ENCODE measurements at regions not wholly inside any gene's neighbourhood (a gene's known extent, or its start where the extent isn't known, plus 50 kb on each side); places are given as distances from the start of the nearest gene placed in this dataset.

DNA sequence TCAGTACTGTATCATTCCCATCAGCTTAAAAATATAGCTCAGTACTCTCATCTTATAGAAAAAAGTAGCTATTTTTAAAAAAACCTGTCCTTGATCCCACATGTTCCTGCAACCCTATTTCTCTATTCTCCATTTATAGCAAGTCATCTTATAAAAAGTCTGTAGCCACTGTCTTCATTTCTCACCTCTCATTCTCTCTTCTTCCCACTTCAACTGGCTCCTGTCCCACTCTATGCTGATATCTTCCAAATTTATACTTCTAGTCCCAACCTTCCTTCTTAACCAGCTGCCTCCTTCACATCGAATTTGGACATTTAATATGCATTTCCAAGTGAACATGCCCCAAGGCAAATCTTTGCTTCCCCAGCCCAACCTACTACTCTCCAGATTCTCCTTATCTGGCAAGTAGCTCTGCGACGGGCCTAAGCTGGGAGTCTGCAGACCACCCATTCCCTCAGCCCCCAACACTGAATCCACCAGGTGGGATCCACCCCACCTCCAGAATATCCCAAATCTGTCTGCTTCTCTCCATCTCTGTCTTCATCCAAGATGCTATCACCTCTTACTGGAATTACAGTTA lies 52.0 kb upstream of the TANC2 start:
- no peak for DNase-seq (ENCODE audit: unreplicated experiment)
- H3K27ac Mint-ChIP-seq (ENCODE audit: low read depth, unreplicated experiment): no peak overlapping the region
- no peaks in the 10 kb centered on the region for H3K4me1 Mint-ChIP-seq (ENCODE audit: insufficient read depth, unreplicated experiment)
- peaks cover 8% of the 10 kb centered on the region for H3K9me3 Mint-ChIP-seq (ENCODE audit: unreplicated experiment)
- no peak overlapping the region for H3K4me3 Mint-ChIP-seq (ENCODE audit: unreplicated experiment)
- intact Hi-C loops (cut with micrococcal nuclease): no loop called here
- ChIA-PET POLR2A (interaction anchor here (0.5 to 0.6 kb wide), 4 partner anchors 42 to 546 kb away, joined by 3 to 4 read pairs (median 3); no protein-coding TSS in a partner anchor), CTCF (interaction anchor here (1.1 kb wide), 1 partner anchor 39 kb away, joined by 3 read pairs; no protein-coding TSS in a partner anchor)
- BruUV-seq (replicated peaks): no TSS peak
- no peaks in the 10 kb centered on the region for H3K27me3 Mint-ChIP-seq (ENCODE audit: insufficient read depth, unreplicated experiment)
- no peaks in the 10 kb centered on the region for H3K36me3 Mint-ChIP-seq (ENCODE audit: insufficient read depth, unreplicated experiment)
- TF ChIP-seq, protein P1, sequence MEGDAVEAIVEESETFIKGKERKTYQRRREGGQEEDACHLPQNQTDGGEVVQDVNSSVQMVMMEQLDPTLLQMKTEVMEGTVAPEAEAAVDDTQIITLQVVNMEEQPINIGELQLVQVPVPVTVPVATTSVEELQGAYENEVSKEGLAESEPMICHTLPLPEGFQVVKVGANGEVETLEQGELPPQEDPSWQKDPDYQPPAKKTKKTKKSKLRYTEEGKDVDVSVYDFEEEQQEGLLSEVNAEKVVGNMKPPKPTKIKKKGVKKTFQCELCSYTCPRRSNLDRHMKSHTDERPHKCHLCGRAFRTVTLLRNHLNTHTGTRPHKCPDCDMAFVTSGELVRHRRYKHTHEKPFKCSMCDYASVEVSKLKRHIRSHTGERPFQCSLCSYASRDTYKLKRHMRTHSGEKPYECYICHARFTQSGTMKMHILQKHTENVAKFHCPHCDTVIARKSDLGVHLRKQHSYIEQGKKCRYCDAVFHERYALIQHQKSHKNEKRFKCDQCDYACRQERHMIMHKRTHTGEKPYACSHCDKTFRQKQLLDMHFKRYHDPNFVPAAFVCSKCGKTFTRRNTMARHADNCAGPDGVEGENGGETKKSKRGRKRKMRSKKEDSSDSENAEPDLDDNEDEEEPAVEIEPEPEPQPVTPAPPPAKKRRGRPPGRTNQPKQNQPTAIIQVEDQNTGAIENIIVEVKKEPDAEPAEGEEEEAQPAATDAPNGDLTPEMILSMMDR (IDR thresholded peaks at IDR 0.05; ENCODE audit: unreplicated experiment): no peak

- Mint-ChIP-seq H3K27me3 (ENCODE audit: insufficient read depth, unreplicated experiment) (no peaks in the 10 kb centered on the region), H3K4me1 (ENCODE audit: insufficient read depth, unreplicated experiment) (no peaks in the 10 kb centered on the region), H3K9me3 (ENCODE audit: unreplicated experiment) (peaks cover 8% of the 10 kb centered on the region), H3K27ac (ENCODE audit: low read depth, unreplicated experiment) (no peak overlapping the region), H3K36me3 (ENCODE audit: insufficient read depth, unreplicated experiment) (no peaks in the 10 kb centered on the region), H3K4me3 (ENCODE audit: unreplicated experiment) (no peak overlapping the region)
- TF ChIP-seq, protein P1 (IDR thresholded peaks at IDR 0.05; ENCODE audit: unreplicated experiment): no peak
- intact Hi-C loops (cut with micrococcal nuclease): no loop called here
- no peak for DNase-seq (ENCODE audit: unreplicated experiment)
- ChIA-PET POLR2A (interaction anchor here (0.6 kb wide), 2 partner anchors 38 to 47 kb away, joined by 3 to 4 read pairs; no protein-coding TSS in a partner anchor), CTCF (interaction anchor here (0.6 kb wide), 1 partner anchor 107 kb away, joined by 3 read pairs; no protein-coding TSS in a partner anchor)
- BruUV-seq (replicated peaks): no TSS peak
Measured at GRCh38 chr17:62912363-62912762, 53.7 kb upstream of the TANC2 start.

- Mint-ChIP-seq H3K36me3 (ENCODE audit: insufficient read depth, unreplicated experiment) (no peaks in the 10 kb centered on the region), H3K4me3 (ENCODE audit: unreplicated experiment) (no peak overlapping the region), H3K27ac (ENCODE audit: low read depth, unreplicated experiment) (no peak overlapping the region), H3K27me3 (ENCODE audit: insufficient read depth, unreplicated experiment) (no peaks in the 10 kb centered on the region), H3K9me3 (ENCODE audit: unreplicated experiment) (peaks cover 8% of the 10 kb centered on the region), H3K4me1 (ENCODE audit: insufficient read depth, unreplicated experiment) (no peaks in the 10 kb centered on the region)
- BruUV-seq (replicated peaks): no TSS peak
- TF ChIP-seq, protein P1 (IDR thresholded peaks at IDR 0.05; ENCODE audit: unreplicated experiment): no peak
- POLR2A ChIA-PET: no interaction called here
- CTCF ChIA-PET: interaction anchor here (0.6 to 1.0 kb wide), 2 partner anchors 34 to 36 kb away, joined by 3 read pairs; no protein-coding TSS in a partner anchor
- intact Hi-C loops (cut with micrococcal nuclease): no loop called here
- no peak for DNase-seq (ENCODE audit: unreplicated experiment)
Measured at GRCh38 chr17:62911114-62911513, 54.9 kb upstream of the TANC2 start.

GRCh38 chr17:62910277-62910676 lies 55.8 kb upstream of the TANC2 start:
- intact Hi-C loops (cut with micrococcal nuclease): no loop called here
- no peak for DNase-seq (ENCODE audit: unreplicated experiment)
- TF ChIP-seq, protein P1 (IDR thresholded peaks at IDR 0.05; ENCODE audit: unreplicated experiment): no peak
- BruUV-seq (replicated peaks): no TSS peak
- Mint-ChIP-seq H3K9me3 (ENCODE audit: unreplicated experiment) (peaks cover 8% of the 10 kb centered on the region), H3K27ac (ENCODE audit: low read depth, unreplicated experiment) (no peak overlapping the region), H3K4me1 (ENCODE audit: insufficient read depth, unreplicated experiment) (no peaks in the 10 kb centered on the region), H3K36me3 (ENCODE audit: insufficient read depth, unreplicated experiment) (no peaks in the 10 kb centered on the region), H3K4me3 (ENCODE audit: unreplicated experiment) (no peak overlapping the region), H3K27me3 (ENCODE audit: insufficient read depth, unreplicated experiment) (no peaks in the 10 kb centered on the region)
- ChIA-PET POLR2A (interaction anchor here (0.5 kb wide), 1 partner anchor 1359 kb away, joined by 3 read pairs; no protein-coding TSS in a partner anchor), CTCF (interaction anchor here (0.6 to 1.0 kb wide), 2 partner anchors 35 to 470 kb away, joined by 3 read pairs; no protein-coding TSS in a partner anchor)

Measured in MCF 10A (cell line).